RWPE1 (cell line): ENCODE measurements at regions not wholly inside any gene's neighbourhood (a gene's known extent, or its start where the extent isn't known, plus 50 kb on each side); places are given as distances from the start of the nearest gene placed in this dataset.

Experiments used
- CTCF ChIA-PET: fragments of 350-600 bp; sonication (Branson Sonifier 250); formaldehyde crosslinking; extraction: SDS; loops from one replicate; lab custom pipeline; 2021; lab: Yijun Ruan, JAX
- POLR2A ChIA-PET: fragments of 400-600 bp; formaldehyde crosslinking; extraction: SDS; loops from one replicate; lab custom pipeline; 2020; ENCODE audit warnings: antibody characterized with exemption; ENCODE audit not compliant: low non-redundant PET; lab: Yijun Ruan, JAX
- DNase-seq: peaks from one replicate; pipeline ENCODE4 v3.0.0; 2012; ENCODE audit warnings: low spot score
- H3K27ac ChIP-seq: fragments of 450-650 bp; 2 replicates; pipeline ENCODE4 v1.5.1; 2017
- CTCF ChIP-seq: fragments of 450-650 bp; conservative IDR thresholded peaks from 2 replicates; pipeline ENCODE4 v1.5.1; 2017; ENCODE audit warnings: low read depth, mild to moderate bottlenecking

GRCh38 chr7:106606120-106606519 lies 54.8 kb downstream of the CCDC71L start:
- CTCF ChIA-PET, result no interaction called here

GRCh38 chr7:106604971-106605370 lies 56.0 kb downstream of the CCDC71L start:
- CTCF ChIA-PET, result no interaction called here
- no peak for DNase-seq
- no peak for TF ChIP-seq CTCF
- POLR2A ChIA-PET, result no interaction called here
- H3K27ac ChIP-seq, result no peak overlapping the region

More at GRCh38 chr7:106606120-106606519, 54.8 kb downstream of the CCDC71L start:
- no peak for DNase-seq
- TF ChIP-seq CTCF, result no peak
- POLR2A ChIA-PET, result no interaction called here
- H3K27ac ChIP-seq, result no peak overlapping the region

GRCh38 chr7:106604303-106604924 lies 56.5 kb downstream of the CCDC71L start:
- no peak for DNase-seq
- POLR2A ChIA-PET, result no interaction called here

GRCh38 chr7:106603346-106603745 lies 57.6 kb downstream of the CCDC71L start:
- ChIA-PET POLR2A (no interaction called here), CTCF (interaction anchor here (0.7 kb wide), 1 partner anchor 357 kb away, joined by 4 read pairs; no protein-coding TSS in a partner anchor)
- no peak for TF ChIP-seq CTCF
- H3K27ac ChIP-seq, result no peak overlapping the region
- DNase-seq, result no peak

More at GRCh38 chr7:106604303-106604924, 56.5 kb downstream of the CCDC71L start:
- CTCF ChIA-PET, result no interaction called here
- no peak overlapping the region for H3K27ac ChIP-seq
- no peak for TF ChIP-seq CTCF

- TF ChIP-seq CTCF, result no peak
- no peak for DNase-seq
- H3K27ac ChIP-seq, result no peak overlapping the region
- POLR2A ChIA-PET, result no interaction called here
- CTCF ChIA-PET, result interaction anchor here (0.5 to 0.6 kb wide), 2 partner anchors 79 to 87 kb away, joined by 3 read pairs; no protein-coding TSS in a partner anchor
Measured at GRCh38 chr7:106602062-106602461, 58.9 kb downstream of the CCDC71L start.

GRCh38 chr7:106600569-106601373 lies 60.2 kb downstream of the CCDC71L start:
- no peak for TF ChIP-seq CTCF
- POLR2A ChIA-PET, result no interaction called here
- CTCF ChIA-PET, result no interaction called here
- no peak overlapping the region for H3K27ac ChIP-seq
- DNase-seq, result no peak
